GM19351 (cell line): ENCODE measurements at regions not wholly inside any gene's neighbourhood (a gene's known extent, or its start where the extent isn't known, plus 50 kb on each side); places are given as distances from the start of the nearest gene placed in this dataset.

ENCODE experiments used
- ATAC-seq: cut with Tn5 transposase; IDR thresholded peaks from one replicate; pipeline ENCODE4 v1.9.1; 2021; ENCODE audit warnings: mild to moderate bottlenecking, moderate library complexity; ENCODE audit not compliant: unreplicated experiment

- ATAC-seq: no peak
These were observed 232.8 kb downstream of the GLI2 start for GRCh38 chr2:120968307-120969015.

- ATAC-seq: no peak
These were observed 234.1 kb downstream of the GLI2 start for GRCh38 chr2:120969613-120970355.

- ATAC-seq: no peak
These were observed 236.2 kb downstream of the GLI2 start for GRCh38 chr2:120971866-120972265.

GRCh38 chr2:120972286-120972685, 236.6 kb downstream of the GLI2 start:
- ATAC-seq: no peak

GRCh38 chr2:120973196-120973595, 237.5 kb downstream of the GLI2 start:
- no peak for ATAC-seq

GRCh38 chr2:120974950-120975349, 239.3 kb downstream of the GLI2 start:
- ATAC-seq: no peak

GRCh38 chr2:120976501-120977307, 241.0 kb downstream of the GLI2 start:
- ATAC-seq: no peak

GRCh38 chr2:120977582-120978358, 242.1 kb downstream of the GLI2 start:
- ATAC-seq: no peak

- no peak for ATAC-seq
These were observed 242.8 kb downstream of the GLI2 start for GRCh38 chr2:120978359-120979050.

- ATAC-seq: no peak
These were observed 243.7 kb downstream of the GLI2 start for GRCh38 chr2:120979398-120979797.

GRCh38 chr2:120979921-120980320, 244.3 kb downstream of the GLI2 start:
- no peak for ATAC-seq

- ATAC-seq: no peak
These were observed 245.8 kb downstream of the GLI2 start for GRCh38 chr2:120981443-120981842.

- no peak for ATAC-seq
These were observed 246.9 kb downstream of the GLI2 start for GRCh38 chr2:120982598-120982997.

- no peak for ATAC-seq
These were observed 247.7 kb downstream of the GLI2 start for GRCh38 chr2:120983344-120983743.

- no peak for ATAC-seq
These were observed 248.4 kb downstream of the GLI2 start for GRCh38 chr2:120984046-120984445.

- no peak for ATAC-seq
These were observed 248.9 kb downstream of the GLI2 start for GRCh38 chr2:120984452-120985173.

- no peak for ATAC-seq
These were observed 249.7 kb downstream of the GLI2 start for GRCh38 chr2:120985174-120985996.

- ATAC-seq: no peak
These were observed 250.5 kb downstream of the GLI2 start for GRCh38 chr2:120985997-120986651.
